Activated T-helper 1 cell treated with Interleukin-2 at 50 U/mL for 16 hours (primary cell): ENCODE measurements at regions not wholly inside any gene's neighbourhood (a gene's known extent, or its start where the extent isn't known, plus 50 kb on each side); places are given as distances from the start of the nearest gene placed in this dataset.

Source experiments
- DNase-seq: peaks from one replicate; pipeline ENCODE4 v3.0.0-alpha.2; 2020; ENCODE audit warnings: low read depth

GRCh38 chr20:58162986-58163385 lies 65.5 kb downstream of the ANKRD60 start:
- DNase-seq: no peak

DNA sequence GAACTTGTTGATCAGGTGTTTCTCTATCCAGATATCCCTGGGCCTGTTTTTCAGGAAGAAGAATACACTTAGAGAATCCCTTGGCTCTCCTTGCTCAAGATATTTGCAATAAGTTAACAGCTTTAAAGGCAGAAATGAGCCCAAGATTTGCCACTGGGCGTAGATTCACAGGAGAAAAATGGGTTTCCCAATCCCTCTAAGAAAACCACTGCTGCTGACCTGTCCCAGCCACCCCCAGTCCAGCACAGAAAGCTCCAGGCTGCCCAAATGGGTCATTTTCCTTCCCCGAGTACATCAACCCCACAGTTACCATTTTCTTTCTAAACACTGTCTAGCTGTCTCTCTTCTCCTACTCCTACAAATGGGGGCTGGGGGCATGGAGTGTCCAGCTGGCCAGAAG lies 67.3 kb downstream of the ANKRD60 start:
- no peak for DNase-seq

DNA sequence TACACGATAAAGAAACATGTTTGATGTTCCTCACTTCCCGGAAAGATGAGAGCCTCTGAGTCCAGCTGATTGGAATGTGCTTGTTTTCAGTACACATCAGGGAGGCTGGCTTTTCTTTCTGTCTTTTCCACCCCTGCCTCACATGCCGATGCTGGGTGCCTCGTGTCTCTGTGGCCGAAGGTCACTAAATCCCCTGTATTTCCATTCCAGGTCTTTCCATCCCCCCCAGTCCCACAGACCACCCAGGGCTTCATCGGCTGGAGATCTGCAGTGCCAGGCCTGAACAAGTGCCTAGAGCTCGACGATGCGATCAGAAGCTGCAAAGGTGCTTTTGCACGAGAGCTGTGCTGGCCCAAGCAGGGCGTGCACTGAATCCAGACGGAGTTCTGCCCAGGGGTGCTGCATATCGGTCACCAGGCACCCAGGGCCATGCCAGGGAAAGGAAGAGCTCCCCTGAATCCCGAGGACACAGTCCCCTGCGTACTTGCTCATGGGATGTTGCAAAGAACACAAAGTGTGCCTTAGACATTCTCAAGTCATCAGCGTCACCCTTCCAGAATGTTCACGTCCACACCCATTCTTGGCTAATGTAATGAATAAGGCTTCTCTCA lies 67.9 kb downstream of the ANKRD60 start:
- DNase-seq: no peak

DNA sequence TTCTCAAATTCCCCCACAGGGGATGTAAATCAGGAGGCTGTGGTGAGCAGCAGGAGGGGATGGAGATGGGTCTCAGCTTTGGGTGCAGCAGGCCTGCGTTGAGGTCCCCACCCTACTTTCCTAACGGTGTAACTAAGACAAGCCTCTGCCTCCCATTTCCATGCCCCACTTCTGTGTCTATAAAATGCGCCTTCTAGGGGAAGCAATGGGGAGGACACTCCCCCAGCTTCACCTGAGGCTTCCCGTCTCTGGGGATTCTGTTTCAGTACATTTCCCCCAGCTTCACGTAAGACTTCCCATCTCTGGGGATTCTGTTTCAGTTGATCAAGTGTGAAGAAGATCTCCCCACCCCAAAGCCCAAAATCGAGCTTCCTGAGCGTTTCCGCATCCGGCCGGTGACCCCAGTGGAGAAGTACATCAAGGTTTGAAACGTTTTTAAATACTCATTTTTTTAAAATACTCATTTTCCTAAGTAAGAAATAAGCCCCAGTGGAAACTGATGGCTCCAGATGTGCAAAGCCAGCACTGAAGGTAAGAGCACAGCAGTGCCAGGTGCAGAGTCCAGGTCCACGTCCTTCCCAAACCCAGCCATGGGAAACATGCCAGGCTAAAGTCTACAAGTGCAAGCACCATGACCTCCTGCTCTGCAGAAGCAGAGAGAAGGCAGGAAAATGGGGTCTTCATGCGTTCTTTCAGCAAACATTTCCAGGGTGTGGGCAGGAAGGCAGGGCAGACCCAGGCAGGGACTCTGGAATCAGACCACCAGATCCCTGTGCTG lies 73.1 kb downstream of the ANKRD60 start:
- no peak for DNase-seq

GRCh38 chr20:58154113-58154512 lies 74.3 kb downstream of the ANKRD60 start:
- DNase-seq: no peak

DNA sequence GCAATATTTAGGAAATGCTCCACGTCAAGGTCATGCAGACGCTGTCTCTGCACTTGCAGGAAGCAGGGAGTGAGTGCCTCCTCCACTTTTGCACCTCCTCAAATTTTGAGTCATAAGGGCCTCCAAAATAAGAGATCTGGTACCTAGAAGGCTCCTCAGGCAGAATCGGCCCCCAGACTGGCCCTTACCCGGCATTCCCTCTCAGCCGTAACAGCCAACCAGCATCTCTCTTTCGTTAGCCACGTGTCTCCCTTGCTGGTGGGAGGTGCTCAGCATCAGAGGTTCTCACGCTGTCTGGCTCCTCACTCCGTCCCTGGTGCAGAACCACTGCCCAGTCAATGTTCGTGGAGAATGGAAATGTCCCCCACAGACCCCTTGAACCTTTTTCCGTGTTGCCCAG lies 75.3 kb downstream of the ANKRD60 start:
- DNase-seq: no peak

- no peak for DNase-seq
Measured at GRCh38 chr20:58150772-58151171, 77.7 kb downstream of the ANKRD60 start.

DNA sequence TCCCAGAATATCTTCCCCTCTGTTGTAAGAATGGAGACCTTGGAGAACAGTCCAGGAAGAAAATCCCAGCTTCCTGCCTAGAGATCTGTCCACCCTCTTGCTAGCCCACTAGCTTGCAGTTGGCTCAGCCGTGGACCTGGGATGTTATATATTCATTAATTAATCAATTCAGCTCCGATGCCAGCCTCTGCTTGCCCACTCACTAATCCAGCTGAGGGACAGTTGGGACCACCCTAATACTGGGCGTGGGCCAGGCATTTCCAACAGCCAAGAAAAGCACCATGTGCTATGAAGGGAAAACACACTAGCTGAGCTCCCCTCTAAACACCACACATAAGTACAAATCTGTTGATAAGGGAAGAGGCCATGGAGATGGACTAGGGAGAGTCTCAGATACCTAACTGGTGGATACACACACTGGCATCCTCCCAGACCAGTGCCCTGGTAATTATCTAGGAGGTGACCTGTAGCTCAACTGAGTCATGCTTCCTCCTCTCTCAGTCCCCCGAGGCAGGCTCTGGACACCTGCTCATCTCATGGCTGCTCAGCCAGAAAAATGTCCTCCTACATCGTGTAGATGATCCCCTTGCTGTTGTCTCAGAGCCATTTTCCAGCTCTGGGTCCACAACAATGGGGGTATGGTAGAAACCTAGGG lies 78.9 kb downstream of the ANKRD60 start:
- no peak for DNase-seq

- DNase-seq: no peak
Measured at GRCh38 chr20:58148891-58149290, 79.6 kb downstream of the ANKRD60 start.

GRCh38 chr20:58147628-58148370 lies 80.7 kb downstream of the ANKRD60 start:
- DNase-seq: no peak

GRCh38 chr20:58146746-58147140 lies 81.7 kb downstream of the ANKRD60 start:
- DNase-seq: no peak

GRCh38 chr20:58146081-58146745 lies 82.2 kb downstream of the ANKRD60 start:
- no peak for DNase-seq

DNA sequence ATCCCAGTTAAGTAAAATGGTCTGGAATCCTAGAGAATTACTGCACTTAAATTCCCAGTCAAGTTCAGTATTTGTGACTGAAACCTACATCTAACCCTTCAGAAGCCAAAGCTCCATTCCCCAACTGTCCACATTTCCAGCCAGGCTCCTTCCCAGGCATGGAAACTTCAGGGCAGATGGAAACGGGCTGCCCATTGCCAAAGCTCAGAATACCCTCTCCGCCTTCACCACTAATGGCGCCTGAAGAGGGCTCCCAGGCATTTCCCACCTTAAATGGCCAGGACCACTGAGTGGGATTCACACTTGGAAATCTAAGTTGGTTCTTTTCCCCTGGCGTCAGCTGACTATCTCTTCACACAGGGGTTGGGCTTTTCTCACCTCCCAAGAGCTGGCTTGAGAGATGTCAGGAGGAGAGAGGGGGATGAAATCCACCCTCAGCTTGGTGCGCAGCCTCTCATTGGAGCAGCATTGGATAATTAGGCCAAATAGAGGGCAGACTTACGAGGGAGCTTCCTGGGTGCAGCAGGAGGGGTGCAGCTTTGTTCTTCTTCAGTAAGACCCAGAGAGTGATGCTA lies 82.9 kb downstream of the ANKRD60 start:
- DNase-seq: no peak

- DNase-seq: no peak
Measured at GRCh38 chr20:58144096-58144495, 84.4 kb downstream of the ANKRD60 start.

DNA sequence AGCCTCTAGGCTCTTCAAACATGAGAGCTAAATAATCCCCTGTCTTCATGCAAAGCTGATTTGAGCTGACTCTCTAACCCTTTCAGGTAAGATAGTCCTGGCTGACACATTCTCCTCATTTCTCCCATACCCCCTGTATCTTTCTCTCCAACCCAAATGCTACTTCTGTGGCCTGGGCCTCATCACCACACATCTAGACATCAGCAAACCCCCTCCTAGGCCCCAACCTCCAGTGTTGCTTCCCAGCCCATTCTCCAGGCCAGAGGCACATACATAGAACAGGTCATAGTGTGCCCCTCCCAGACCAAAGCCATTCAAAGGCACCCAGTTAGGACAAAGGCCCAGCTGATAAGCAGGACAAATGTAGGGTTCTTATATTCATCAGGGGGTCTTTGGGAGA lies 84.9 kb downstream of the ANKRD60 start:
- no peak for DNase-seq

DNA sequence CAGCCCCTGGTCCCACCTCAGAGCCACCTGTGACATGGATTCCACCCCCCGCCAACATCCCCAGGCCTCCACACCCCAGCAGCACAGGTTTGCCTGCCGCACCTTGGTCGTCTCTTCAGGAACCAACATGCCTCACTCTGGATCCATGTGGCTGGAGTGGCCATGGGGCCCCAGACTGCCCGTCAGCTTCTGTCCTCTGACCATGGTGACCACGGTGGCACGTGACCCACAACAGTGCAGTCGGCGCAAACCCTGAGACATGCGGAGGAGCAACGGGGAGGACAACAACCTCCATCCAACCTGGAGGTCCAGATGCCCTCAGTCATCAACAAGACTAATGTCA lies 85.6 kb downstream of the ANKRD60 start:
- no peak for DNase-seq

DNA sequence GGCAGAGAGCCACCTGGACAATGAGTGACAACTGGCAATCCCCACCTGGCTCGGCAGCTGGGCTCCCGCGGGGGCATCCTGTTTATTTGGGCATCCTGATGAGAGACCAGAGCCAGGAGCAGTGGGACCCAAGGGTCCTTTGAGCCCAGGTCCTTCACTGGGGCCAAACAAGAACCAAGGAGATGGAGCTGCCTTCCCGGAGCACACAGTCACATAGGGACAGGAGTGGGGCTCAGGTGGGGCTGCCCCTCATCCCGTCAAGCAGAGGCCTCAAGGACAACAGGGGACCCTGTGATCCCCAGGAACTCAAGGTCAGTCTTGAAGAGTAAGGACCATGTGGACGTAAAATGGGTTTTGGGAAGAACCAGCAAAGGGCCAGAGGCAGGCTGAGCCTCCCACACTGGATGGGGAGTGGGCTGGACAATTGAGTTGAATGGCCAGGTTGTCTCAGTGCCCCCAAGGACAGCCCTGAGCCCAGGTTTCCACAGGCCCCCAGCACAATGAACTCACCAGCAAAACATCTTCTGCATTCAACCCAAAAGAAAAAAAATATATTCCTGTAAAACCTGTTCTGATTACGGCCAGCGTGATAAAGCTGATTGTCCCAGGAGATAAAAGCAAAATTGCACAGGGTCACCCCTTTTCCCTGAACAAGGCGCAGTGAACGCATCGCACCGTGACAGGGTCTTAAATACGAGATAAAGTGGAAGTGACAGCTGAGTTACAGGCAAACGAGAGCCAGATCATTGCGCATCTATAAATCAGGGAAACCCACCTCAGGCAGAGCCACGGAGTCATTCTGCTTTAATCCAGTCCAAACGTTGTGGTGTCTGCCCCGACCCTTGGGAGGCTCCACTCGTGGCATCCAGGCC lies 86.2 kb downstream of the ANKRD60 start:
- DNase-seq: no peak

GRCh38 chr20:58141496-58141895 lies 87.0 kb downstream of the ANKRD60 start:
- no peak for DNase-seq

- no peak for DNase-seq
Measured at GRCh38 chr20:58140787-58141425, 87.5 kb downstream of the ANKRD60 start.
